ENCODE measurements at regions not wholly inside any gene's neighbourhood (a gene's known extent, or its start where the extent isn't known, plus 50 kb on each side); places are given as distances from the start of the nearest gene placed in this dataset.

DNA sequence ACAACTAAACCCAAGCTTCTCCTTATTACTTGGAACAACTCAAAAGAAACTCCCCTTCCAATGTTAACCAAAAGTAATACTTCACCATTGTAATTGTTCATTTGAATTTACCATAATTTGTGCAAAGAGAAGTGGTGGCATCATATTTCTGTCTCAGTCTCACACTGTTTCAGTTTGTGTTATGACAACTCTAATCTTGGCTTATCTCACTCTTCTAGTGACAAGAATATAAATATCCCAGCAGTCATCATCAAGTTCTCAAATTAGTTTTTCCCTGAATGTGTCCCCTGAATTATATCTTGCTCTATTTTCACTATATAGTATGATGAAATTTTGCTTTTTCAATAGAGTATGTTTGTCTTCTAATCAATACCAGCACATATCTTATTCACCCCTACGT is 681.4 kb upstream of the PRR20A start:
- TF ChIP-seq, protein P1, sequence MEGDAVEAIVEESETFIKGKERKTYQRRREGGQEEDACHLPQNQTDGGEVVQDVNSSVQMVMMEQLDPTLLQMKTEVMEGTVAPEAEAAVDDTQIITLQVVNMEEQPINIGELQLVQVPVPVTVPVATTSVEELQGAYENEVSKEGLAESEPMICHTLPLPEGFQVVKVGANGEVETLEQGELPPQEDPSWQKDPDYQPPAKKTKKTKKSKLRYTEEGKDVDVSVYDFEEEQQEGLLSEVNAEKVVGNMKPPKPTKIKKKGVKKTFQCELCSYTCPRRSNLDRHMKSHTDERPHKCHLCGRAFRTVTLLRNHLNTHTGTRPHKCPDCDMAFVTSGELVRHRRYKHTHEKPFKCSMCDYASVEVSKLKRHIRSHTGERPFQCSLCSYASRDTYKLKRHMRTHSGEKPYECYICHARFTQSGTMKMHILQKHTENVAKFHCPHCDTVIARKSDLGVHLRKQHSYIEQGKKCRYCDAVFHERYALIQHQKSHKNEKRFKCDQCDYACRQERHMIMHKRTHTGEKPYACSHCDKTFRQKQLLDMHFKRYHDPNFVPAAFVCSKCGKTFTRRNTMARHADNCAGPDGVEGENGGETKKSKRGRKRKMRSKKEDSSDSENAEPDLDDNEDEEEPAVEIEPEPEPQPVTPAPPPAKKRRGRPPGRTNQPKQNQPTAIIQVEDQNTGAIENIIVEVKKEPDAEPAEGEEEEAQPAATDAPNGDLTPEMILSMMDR (IDR thresholded peaks at IDR 0.05): no peak
- no peak for TF ChIP-seq POLR2A (IDR thresholded peaks at IDR 0.05)
